Glomerular visceral epithelial cell (primary cell): ENCODE measurements at regions not wholly inside any gene's neighbourhood (a gene's known extent, or its start where the extent isn't known, plus 50 kb on each side); places are given as distances from the start of the nearest gene placed in this dataset.

Source experiments
- DNase-seq: peaks from one replicate; pipeline ENCODE4 v3.0.0-alpha.2; 2016; ENCODE audit errors: extremely low spot score

- no peak for DNase-seq
Measured at GRCh38 chrY:15648198-15648597, 1123.9 kb downstream of the NLGN4Y start.

- DNase-seq = no peak
Measured at GRCh38 chrY:15650056-15650455, 1125.7 kb downstream of the NLGN4Y start.

GRCh38 chrY:15688531-15688930 lies 1164.2 kb downstream of the NLGN4Y start:
- DNase-seq = no peak

GRCh38 chrY:15689994-15690393 lies 1165.7 kb downstream of the NLGN4Y start:
- peak; percentile 26 for DNase-seq

- DNase-seq = no peak
Measured at GRCh38 chrY:15702131-15702530, 1177.8 kb downstream of the NLGN4Y start.

- no peak for DNase-seq
Measured at GRCh38 chrY:15704906-15705305, 1180.6 kb downstream of the NLGN4Y start.

- peak; percentile 90 for DNase-seq
Measured at GRCh38 chrY:15749533-15750433, 1225.5 kb downstream of the NLGN4Y start.

- DNase-seq = peak; percentile 39
Measured at GRCh38 chrY:15751001-15751400, 1226.7 kb downstream of the NLGN4Y start.

- DNase-seq = no peak
Measured at GRCh38 chrY:15756266-15756665, 1231.9 kb downstream of the NLGN4Y start.

GRCh38 chrY:15773579-15773978 lies 1249.2 kb downstream of the NLGN4Y start:
- no peak for DNase-seq

- no peak for DNase-seq
Measured at GRCh38 chrY:15775880-15776279, 1251.6 kb downstream of the NLGN4Y start.

- DNase-seq = no peak
Measured at GRCh38 chrY:15779891-15780290, 1255.6 kb downstream of the NLGN4Y start.

- peak; percentile 15 for DNase-seq
Measured at GRCh38 chrY:15800021-15800420, 1275.7 kb downstream of the NLGN4Y start.

GRCh38 chrY:15805985-15806384 lies 1281.7 kb downstream of the NLGN4Y start:
- no peak for DNase-seq

- DNase-seq = peak; percentile 25
Measured at GRCh38 chrY:15814241-15814640, 1289.9 kb downstream of the NLGN4Y start.
